K562 (cell line): ENCODE measurements at regions not wholly inside any gene's neighbourhood (a gene's known extent, or its start where the extent isn't known, plus 50 kb on each side); places are given as distances from the start of the nearest gene placed in this dataset.

Experiments
- ATAC-seq: fragments of 200-7000 bp; cut with Tn5 transposase; 3 replicates; pipeline ENCODE4 v1.9.1; 2020; ENCODE audit warnings: moderate library complexity
- BruUV-seq: library from RNA; stranded (reverse); fragments of 400-500 nt; replicated peaks from 2 replicates; lab custom pipeline; 2021; lab: Mats Ljungman, UMichigan
- CTCF ChIA-PET: fragments of 300-600 bp; formaldehyde crosslinking; extraction: SDS; loops from one replicate; lab custom pipeline; 2021; ENCODE audit warnings: low intra/inter-chr PET ratio; lab: Yijun Ruan, JAX
- POLR2A ChIA-PET: fragments of 300-600, 350-650 bp; sonication (Branson Sonifier 250); formaldehyde crosslinking; extraction: SDS; loops from one replicate; lab custom pipeline; 2021; ENCODE audit warnings: antibody characterized with exemption, inconsistent platforms; lab: Yijun Ruan, JAX
- DNase-seq, 4 experiments: peaks; one replicate each; pipeline versions ENCODE4 v3.0.0 to v3.0.0-alpha.2; 2011 to 2018; ENCODE audit warnings: low spot score in 3 of 4, mixed read lengths in 3 of 4; ENCODE audit errors: extremely low read depth in 1 of 4
- FAIRE-seq: peaks from 2 replicates; lab custom pipeline; 2011; peaks lifted over from hg19 to GRCh38; lab: Jason Lieb, UNC
- H2AFZ ChIP-seq: 2 replicates; pipeline ENCODE4 v1.6.0; 2011; ENCODE audit warnings: low read depth, low read length, control low read depth, inconsistent platforms
- H3K27ac ChIP-seq: fragments of 200-600 bp; 3 replicates; pipeline ENCODE4 v1.8.0; 2011; ENCODE audit warnings: low read depth, mild to moderate bottlenecking, control low read depth, inconsistent platforms, low read length, moderate library complexity, mixed read lengths; ENCODE audit errors: extremely low read depth
- H3K27me3 ChIP-seq, 2 experiments: fragments of 300-600 bp in 1 of 2; 2 replicates in 1 of 2; 3 replicates in 1 of 2; pipeline versions ENCODE4 v1.6.0 to v1.8.0; 2011; ENCODE audit warnings: inconsistent platforms in 2 of 2, low read length in 2 of 2, mild to moderate bottlenecking in 1 of 2, mixed read lengths in 1 of 2, moderate library complexity in 1 of 2; ENCODE audit not compliant: control insufficient read depth in 2 of 2, insufficient read depth in 2 of 2
- H3K36me3 ChIP-seq: fragments of 300-600 bp; 3 replicates; pipeline ENCODE4 v1.8.0; 2011; ENCODE audit warnings: mild to moderate bottlenecking, low read length, inconsistent platforms; ENCODE audit not compliant: control insufficient read depth, insufficient read depth
- H3K4me1 ChIP-seq, 2 experiments: fragments of 200-600 bp in 1 of 2; replicated peaks in 1 of 2; 2 replicates in 1 of 2; 3 replicates in 1 of 2; pipeline versions ENCODE4 v1.5.1 to v1.8.0; 2011; ENCODE audit warnings: inconsistent platforms in 2 of 2, low read length in 2 of 2, mild to moderate bottlenecking in 1 of 2, mixed read lengths in 1 of 2, moderate library complexity in 1 of 2; ENCODE audit not compliant: control insufficient read depth in 2 of 2, insufficient read depth in 2 of 2
- H3K4me2 ChIP-seq: 2 replicates; pipeline ENCODE4 v1.6.1; 2011; ENCODE audit warnings: low read length, control low read depth, inconsistent platforms, mixed read lengths; ENCODE audit not compliant: insufficient read depth
- H3K4me3 ChIP-seq: fragments of 200-600 bp; sonication (generic), shearing (Covaris generic); 2 replicates; pipeline ENCODE4 v1.5.1; 2016; ENCODE audit warnings: control low read depth, inconsistent platforms
- H3K79me2 ChIP-seq: fragments of 200-600 bp; 3 replicates; pipeline ENCODE4 v1.8.0; 2011; ENCODE audit warnings: low read length, inconsistent platforms; ENCODE audit not compliant: control insufficient read depth, insufficient read depth
- H3K9ac ChIP-seq, 2 experiments: 2 replicates each; pipeline versions ENCODE4 v1.6.0 to v1.6.1; 2011; ENCODE audit warnings: low read depth in 2 of 2, low read length in 2 of 2, control low read depth in 1 of 2, inconsistent platforms in 1 of 2, mild to moderate bottlenecking in 1 of 2, mixed read lengths in 1 of 2; ENCODE audit not compliant: insufficient read depth in 1 of 2
- H3K9me1 ChIP-seq: one replicate; pipeline ENCODE4 v1.6.0; 2011; ENCODE audit warnings: inconsistent platforms, mild to moderate bottlenecking, low read length, moderate library complexity; ENCODE audit not compliant: control insufficient read depth, insufficient read depth
- H3K9me3 ChIP-seq: replicated peaks from 2 replicates; pipeline ENCODE4 v1.5.1; 2011; ENCODE audit warnings: low read depth, low read length, inconsistent platforms; ENCODE audit not compliant: control insufficient read depth, insufficient read depth
- H4K20me1 ChIP-seq: replicated peaks from 2 replicates; pipeline ENCODE4 v1.6.1; 2011; ENCODE audit warnings: low read length, inconsistent platforms, mixed read lengths; ENCODE audit not compliant: control insufficient read depth, insufficient read depth
- CGGBP1 ChIP-seq: fragments of 250-450 bp; sonication (Bioruptor Pico); IDR thresholded peaks from 2 replicates; pipeline ENCODE4 v1.9.0; 2021; ENCODE audit warnings: mild to moderate bottlenecking
- HLTF ChIP-seq: fragments of 450-650 bp; IDR thresholded peaks from 2 replicates; pipeline ENCODE4 v1.6.1; 2016
- HMG20A ChIP-seq: fragments of 450-650 bp; formaldehyde crosslinking; conservative IDR thresholded peaks from 2 replicates; pipeline ENCODE4 v1.4.0; 2020; ENCODE audit warnings: mild to moderate bottlenecking, mixed read lengths
- KHSRP ChIP-seq: fragments of 450-650 bp; IDR thresholded peaks from 2 replicates; pipeline ENCODE4 v1.6.1; 2017
- NCOA6 ChIP-seq: fragments of 450-650 bp; IDR thresholded peaks from 2 replicates; pipeline ENCODE4 v1.6.1; 2017; ENCODE audit warnings: mild to moderate bottlenecking
- RBM15 ChIP-seq: fragments of 200-400 bp; formaldehyde crosslinking; IDR thresholded peaks from 2 replicates; pipeline ENCODE4 v1.6.1; 2018; ENCODE audit warnings: mild to moderate bottlenecking, low read length, moderate library complexity; ENCODE audit not compliant: insufficient read depth
- RNF2 ChIP-seq: sonication (generic); IDR thresholded peaks from 2 replicates; pipeline ENCODE4 v1.6.1; 2016
- STAT5B ChIP-seq: fragments of 250-450 bp; sonication (Bioruptor Pico); IDR thresholded peaks from 2 replicates; pipeline ENCODE4 v1.8.0; 2021; ENCODE audit warnings: mild to moderate bottlenecking, inconsistent platforms
- ZNF717 ChIP-seq: fragments of 250-450 bp; sonication (Bioruptor Pico); IDR thresholded peaks from 2 replicates; pipeline ENCODE4 v1.5.0; 2021
- in situ Hi-C: fragments of 300-500 bp; cut with MboI; formaldehyde crosslinking; loops from 4 replicates; pipeline ENCODE4 v1.15.0; 2018; ENCODE audit warnings: inconsistent platforms, mixed read lengths
- intact Hi-C: fragments of 100-400 bp; cut with micrococcal nuclease; formaldehyde crosslinking; loops from 2 replicates; pipeline ENCODE4 v1.14.2; 2022

- TF ChIP-seq RBM15 (no peak), ZNF717 (CRISPR knock-in tag) (no peak), CGGBP1 (CRISPR knock-in tag) (no peak), RNF2 (no peak), HMG20A (CRISPR knock-in tag) (no peak), KHSRP (no peak)
- TF ChIP-seq, all 486 proteins: peak for 0
Measured at GRCh38 chrX:6946168-6946567, 201.3 kb upstream of the STS start (continued).

GRCh38 chrX:6941041-6941440 lies 206.5 kb upstream of the STS start:
- ChIA-PET POLR2A (no interaction called here), CTCF (no interaction called here)
- DNase-seq (no peak), FAIRE-seq (no peak), ATAC-seq (no peak)
- Histone ChIP-seq H3K36me3 (no peaks in the 10 kb centered on the region), H3K27me3 (no peaks in the 10 kb centered on the region), H3K27ac (no peak overlapping the region), H3K9ac (no peak overlapping the region), H4K20me1 (no peaks in the 10 kb centered on the region), H2AFZ (no peak overlapping the region), H3K9me3 (no peaks in the 10 kb centered on the region), H3K4me2 (no peak overlapping the region), H3K79me2 (no peaks in the 10 kb centered on the region), H3K4me1 (no peaks in the 10 kb centered on the region), H3K9me1 (no peaks in the 10 kb centered on the region), H3K4me3 (no peak overlapping the region)
- BruUV-seq: no TSS peak
- TF ChIP-seq HLTF (no peak), NCOA6 (no peak), STAT5B (CRISPR knock-in tag) (no peak)
- intact Hi-C loops: no loop called here
- in situ Hi-C loops: no loop called here
